ENCODE measurements at regions not wholly inside any gene's neighbourhood (a gene's known extent, or its start where the extent isn't known, plus 50 kb on each side); places are given as distances from the start of the nearest gene placed in this dataset.

DNA sequence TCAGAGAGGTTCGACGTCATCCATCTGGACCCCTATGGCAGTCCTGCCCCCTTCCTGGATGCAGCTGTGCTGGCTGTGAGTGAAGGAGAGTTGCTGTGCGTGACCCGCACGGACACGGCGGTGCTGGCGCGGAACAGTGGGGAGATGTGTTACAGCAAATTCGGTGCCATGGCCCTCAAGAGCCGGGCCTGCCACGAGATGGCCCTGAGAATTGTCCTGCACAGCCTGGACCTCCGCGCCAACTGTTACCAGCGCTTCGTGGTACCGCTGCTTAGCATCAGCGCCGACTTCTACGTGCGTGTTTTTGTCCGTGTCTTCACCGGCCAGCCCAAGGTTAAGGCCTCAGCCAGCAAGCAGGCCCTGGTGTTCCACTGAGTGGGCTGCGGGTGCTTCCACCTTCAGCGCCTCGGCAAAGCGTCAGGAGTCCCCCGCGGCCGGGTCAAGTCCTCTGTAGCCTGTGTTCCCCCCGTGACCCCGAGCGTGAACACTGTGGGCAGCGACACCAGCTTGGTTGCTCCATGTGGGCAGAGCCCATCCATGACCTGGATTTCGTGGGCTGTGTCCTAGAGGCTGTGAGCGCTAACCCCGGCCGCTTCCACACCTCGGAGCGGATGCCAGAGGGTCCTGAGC is 186.7 kb upstream of the SLITRK2 start:
- DNase-seq, result peak in 2 of 3 donors; percentile 20 to 30
- intact Hi-C loops (cut with DNase I), result no loop called here
- ATAC-seq, result no peak

GRCh38 chrX:145631461-145631951 is 186.1 kb upstream of the SLITRK2 start:
- Histone ChIP-seq H3K9me3 (ENCODE audit: control insufficient read depth, low read length) (no peaks in the 10 kb centered on the region), H3K27ac (ENCODE audit: low read length) (no peak overlapping the region), H3K4me3 (ENCODE audit: low read length) (no peak overlapping the region), H3K27me3 (ENCODE audit: control insufficient read depth, insufficient read depth) (no peaks in the 10 kb centered on the region), H3K4me1 (ENCODE audit: control insufficient read depth, insufficient read depth, low read length) (no peaks in the 10 kb centered on the region)
- DNase-seq (peak in 1 of 3 donors; percentile 44), ATAC-seq (no peak)
- intact Hi-C loops (cut with DNase I), result no loop called here
- whole genome bisulfite sequencing, result 95% methylated on average over 29 of the region's 29 CpGs

More for the DNA sequence above, 186.7 kb upstream of the SLITRK2 start:
- Histone ChIP-seq H3K4me1 (ENCODE audit: control insufficient read depth, insufficient read depth, low read length) (no peaks in the 10 kb centered on the region), H3K9me3 (ENCODE audit: control insufficient read depth, low read length) (no peaks in the 10 kb centered on the region), H3K4me3 (ENCODE audit: low read length) (no peak overlapping the region), H3K27ac (ENCODE audit: low read length) (no peak overlapping the region), H3K27me3 (ENCODE audit: control insufficient read depth, insufficient read depth) (no peaks in the 10 kb centered on the region)
- 94% methylated on average over 40 of the region's 40 CpGs for WGBS

DNA sequence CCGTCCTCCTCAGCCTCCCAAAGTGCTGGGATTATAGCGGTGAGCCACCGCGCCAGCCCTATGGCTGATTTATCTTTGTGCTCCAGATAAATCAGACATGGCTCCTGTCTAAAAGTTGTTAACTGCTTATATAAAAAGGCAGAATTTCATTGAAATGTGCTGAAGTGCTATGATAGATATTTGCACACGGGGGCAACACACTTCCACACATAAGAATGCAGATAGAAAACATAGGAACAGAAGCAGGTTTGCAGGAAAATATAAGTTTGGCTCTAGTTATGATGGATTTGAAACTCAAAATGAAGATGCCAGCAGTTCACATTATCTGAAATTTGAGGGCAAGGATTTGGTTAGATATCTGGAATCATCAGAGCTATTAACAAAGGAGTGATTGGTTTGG is 163.1 kb upstream of the SLITRK2 start:
- no peaks in the 10 kb centered on the region for H3K4me1 ChIP-seq (ENCODE audit: control insufficient read depth, insufficient read depth, low read length)
- no peak overlapping the region for H3K4me3 ChIP-seq (ENCODE audit: low read length)
- intact Hi-C loops (cut with DNase I), result no loop called here
- H3K9me3 ChIP-seq (ENCODE audit: control insufficient read depth, low read length), result no peaks in the 10 kb centered on the region
- WGBS, result 70% methylated on average over 5 of the region's 5 CpGs
- DNase-seq, result no peak
- no peak overlapping the region for H3K27ac ChIP-seq (ENCODE audit: low read length)
- H3K27me3 ChIP-seq (ENCODE audit: control insufficient read depth, insufficient read depth), result no peaks in the 10 kb centered on the region
- ATAC-seq, result no peak

DNA sequence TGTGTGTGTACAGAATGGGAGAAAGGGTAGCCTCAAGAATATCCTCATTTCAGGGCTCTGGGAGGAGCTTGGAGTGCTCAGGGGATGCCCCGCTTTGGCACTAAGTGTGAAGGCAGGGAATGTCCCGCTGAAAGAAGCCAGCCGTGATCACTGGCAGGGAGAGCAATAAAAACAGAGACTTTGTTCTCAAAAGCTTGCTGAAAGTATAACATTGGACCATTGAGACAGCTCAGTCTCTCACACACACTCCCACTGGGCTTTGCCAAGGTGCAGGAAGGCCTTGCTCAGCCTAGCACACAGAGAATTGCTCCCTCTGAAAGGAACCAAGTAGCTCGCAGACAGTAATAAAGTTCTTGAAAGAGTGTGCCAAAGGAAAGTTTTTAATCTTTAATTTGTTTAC is 143.8 kb upstream of the SLITRK2 start:
- intact Hi-C loops (cut with DNase I), result no loop called here
- H3K4me3 ChIP-seq (ENCODE audit: low read length), result no peak overlapping the region
- no peaks in the 10 kb centered on the region for H3K27me3 ChIP-seq (ENCODE audit: control insufficient read depth, insufficient read depth)
- H3K27ac ChIP-seq (ENCODE audit: low read length), result no peak overlapping the region
- DNase-seq (no peak), ATAC-seq (no peak)
- 73% methylated on average over 4 of the region's 4 CpGs for WGBS
- no peaks in the 10 kb centered on the region for H3K4me1 ChIP-seq (ENCODE audit: control insufficient read depth, insufficient read depth, low read length)
- H3K9me3 ChIP-seq (ENCODE audit: control insufficient read depth, low read length), result no peaks in the 10 kb centered on the region

GRCh38 chrX:145677109-145677817 is 140.4 kb upstream of the SLITRK2 start:
- DNase-seq (no peak), ATAC-seq (no peak)
- intact Hi-C loops (cut with DNase I), result no loop called here
- Histone ChIP-seq H3K4me3 (ENCODE audit: low read length) (no peak overlapping the region), H3K27me3 (ENCODE audit: control insufficient read depth, insufficient read depth) (no peaks in the 10 kb centered on the region), H3K4me1 (ENCODE audit: control insufficient read depth, insufficient read depth, low read length) (no peaks in the 10 kb centered on the region), H3K27ac (ENCODE audit: low read length) (no peak overlapping the region), H3K9me3 (ENCODE audit: control insufficient read depth, low read length) (no peaks in the 10 kb centered on the region)
- 86% methylated on average over 16 of the region's 16 CpGs for WGBS

GRCh38 chrX:145682518-145683298 is 134.9 kb upstream of the SLITRK2 start:
- ATAC-seq, result no peak
- H3K4me3 ChIP-seq (ENCODE audit: low read length), result no peak overlapping the region
- H3K4me1 ChIP-seq (ENCODE audit: control insufficient read depth, insufficient read depth, low read length), result no peaks in the 10 kb centered on the region
- intact Hi-C loops (cut with DNase I), result no loop called here
- DNase-seq, result no peak
- H3K9me3 ChIP-seq (ENCODE audit: control insufficient read depth, low read length), result no peaks in the 10 kb centered on the region
- H3K27ac ChIP-seq (ENCODE audit: low read length), result no peak overlapping the region
- H3K27me3 ChIP-seq (ENCODE audit: control insufficient read depth, insufficient read depth), result no peaks in the 10 kb centered on the region
- 79% methylated on average over 9 of the region's 9 CpGs for WGBS

DNA sequence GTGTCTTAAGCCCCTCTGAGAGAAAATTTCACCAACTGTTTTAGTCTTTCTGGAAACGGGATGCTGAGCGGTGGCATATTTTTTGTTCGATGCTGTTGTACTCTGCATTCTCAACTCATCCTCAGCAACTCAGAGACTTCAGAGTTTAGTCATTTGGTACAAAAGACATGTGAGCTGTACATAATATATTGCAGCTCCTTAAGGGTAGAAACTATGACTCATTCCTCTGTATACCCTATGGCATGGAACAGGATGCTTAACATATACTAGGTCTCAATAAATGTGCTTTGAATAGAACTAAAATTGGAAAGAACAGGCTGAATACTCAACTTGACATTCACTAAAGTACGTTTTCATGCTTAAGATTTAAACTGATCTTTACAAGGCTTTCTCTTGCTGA is 130.5 kb upstream of the SLITRK2 start:
- H3K27ac ChIP-seq (ENCODE audit: low read length), result no peak overlapping the region
- no peaks in the 10 kb centered on the region for H3K9me3 ChIP-seq (ENCODE audit: control insufficient read depth, low read length)
- no peak for ATAC-seq
- DNase-seq, result no peak
- no peak overlapping the region for H3K4me3 ChIP-seq (ENCODE audit: low read length)
- intact Hi-C loops (cut with DNase I), result no loop called here
- no peaks in the 10 kb centered on the region for H3K4me1 ChIP-seq (ENCODE audit: control insufficient read depth, insufficient read depth, low read length)
- H3K27me3 ChIP-seq (ENCODE audit: control insufficient read depth, insufficient read depth), result no peaks in the 10 kb centered on the region
- WGBS, result 87% methylated on average over 4 of the region's 4 CpGs

DNA sequence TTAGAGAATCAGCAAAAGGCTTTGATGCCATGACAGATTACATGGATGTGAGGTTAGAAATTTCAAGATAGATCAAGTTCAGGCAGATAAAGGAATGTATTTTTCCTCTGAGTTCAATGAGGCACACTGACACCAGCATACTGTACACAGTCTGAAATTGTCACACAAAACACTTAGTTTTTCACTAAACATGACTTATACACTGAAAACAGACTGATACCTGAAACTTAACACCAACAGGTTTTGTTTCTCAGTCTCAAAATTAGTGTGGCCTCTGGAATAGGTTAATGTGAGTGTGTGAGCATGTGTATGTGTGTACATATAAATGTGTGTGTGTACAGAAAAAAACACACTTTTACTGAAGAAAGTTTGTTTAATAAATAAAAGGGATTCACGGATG is 129.9 kb upstream of the SLITRK2 start:
- ATAC-seq, result no peak
- no peak overlapping the region for H3K4me3 ChIP-seq (ENCODE audit: low read length)
- H3K27me3 ChIP-seq (ENCODE audit: control insufficient read depth, insufficient read depth), result no peaks in the 10 kb centered on the region
- no peaks in the 10 kb centered on the region for H3K9me3 ChIP-seq (ENCODE audit: control insufficient read depth, low read length)
- intact Hi-C loops (cut with DNase I), result no loop called here
- DNase-seq, result no peak
- WGBS, result 77% methylated on average over 1 of the region's 1 CpG
- no peak overlapping the region for H3K27ac ChIP-seq (ENCODE audit: low read length)
- no peaks in the 10 kb centered on the region for H3K4me1 ChIP-seq (ENCODE audit: control insufficient read depth, insufficient read depth, low read length)

DNA sequence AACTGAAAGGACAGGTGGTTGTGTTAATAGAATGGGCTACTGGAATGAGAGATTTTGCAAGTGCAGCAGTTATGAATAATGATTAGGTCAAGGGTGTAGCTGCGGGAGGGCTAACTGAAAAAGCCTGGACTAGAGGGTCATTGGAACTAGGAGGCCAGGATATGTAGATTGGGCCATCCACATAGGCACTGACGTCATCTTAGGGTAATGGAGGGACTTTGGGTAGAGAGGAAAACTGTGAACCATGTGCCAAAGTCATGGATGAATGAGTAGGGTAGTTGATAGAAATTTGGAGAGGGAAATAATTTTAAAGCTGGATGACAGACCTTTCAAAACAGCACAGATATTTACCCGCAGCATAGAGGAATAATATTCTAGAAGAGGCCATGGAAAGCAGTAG is 123.6 kb upstream of the SLITRK2 start:
- H3K9me3 ChIP-seq (ENCODE audit: control insufficient read depth, low read length), result no peaks in the 10 kb centered on the region
- ATAC-seq, result no peak
- H3K27ac ChIP-seq (ENCODE audit: low read length), result no peak overlapping the region
- H3K4me1 ChIP-seq (ENCODE audit: control insufficient read depth, insufficient read depth, low read length), result no peaks in the 10 kb centered on the region
- no peaks in the 10 kb centered on the region for H3K27me3 ChIP-seq (ENCODE audit: control insufficient read depth, insufficient read depth)
- intact Hi-C loops (cut with DNase I), result no loop called here
- DNase-seq, result no peak
- no peak overlapping the region for H3K4me3 ChIP-seq (ENCODE audit: low read length)
- WGBS, result 66% methylated on average over 3 of the region's 3 CpGs

- no peaks in the 10 kb centered on the region for H3K27me3 ChIP-seq (ENCODE audit: control insufficient read depth, insufficient read depth)
- ATAC-seq (no peak), DNase-seq (no peak)
- intact Hi-C loops (cut with DNase I), result no loop called here
- WGBS, result 61% methylated on average over 5 of the region's 5 CpGs
- H3K27ac ChIP-seq (ENCODE audit: low read length), result no peak overlapping the region
- H3K9me3 ChIP-seq (ENCODE audit: control insufficient read depth, low read length), result no peaks in the 10 kb centered on the region
- H3K4me1 ChIP-seq (ENCODE audit: control insufficient read depth, insufficient read depth, low read length), result no peaks in the 10 kb centered on the region
- no peak overlapping the region for H3K4me3 ChIP-seq (ENCODE audit: low read length)
Measured at GRCh38 chrX:145715641-145716138, 101.9 kb upstream of the SLITRK2 start.

DNA sequence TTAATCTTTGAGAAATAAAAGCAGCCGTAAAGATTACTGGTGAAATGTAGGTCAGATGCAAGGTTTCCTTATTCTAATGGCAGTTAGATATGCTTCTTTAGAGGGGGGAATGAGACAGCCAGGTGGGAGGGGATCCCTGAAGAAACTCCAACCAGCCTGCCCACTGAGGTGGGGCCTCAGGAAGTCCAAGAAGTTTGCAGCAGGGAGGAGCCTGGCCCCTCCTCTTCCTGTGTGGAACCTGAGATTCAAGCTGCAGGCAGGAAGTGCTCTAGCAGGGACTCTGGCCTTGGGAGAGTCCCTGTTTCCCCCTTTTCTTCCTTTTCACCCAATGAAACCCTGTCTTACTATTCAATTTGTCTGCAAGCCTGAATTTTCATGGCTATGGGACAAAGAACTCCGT is 101.4 kb upstream of the SLITRK2 start:
- no peaks in the 10 kb centered on the region for H3K4me1 ChIP-seq (ENCODE audit: control insufficient read depth, insufficient read depth, low read length)
- no peak for DNase-seq
- no peak for ATAC-seq
- H3K27me3 ChIP-seq (ENCODE audit: control insufficient read depth, insufficient read depth), result no peaks in the 10 kb centered on the region
- intact Hi-C loops (cut with DNase I), result no loop called here
- no peak overlapping the region for H3K4me3 ChIP-seq (ENCODE audit: low read length)
- no peak overlapping the region for H3K27ac ChIP-seq (ENCODE audit: low read length)
- 83% methylated on average over 2 of the region's 2 CpGs for WGBS
- H3K9me3 ChIP-seq (ENCODE audit: control insufficient read depth, low read length), result no peaks in the 10 kb centered on the region

All from right cardiac atrium (tissue), 5 donors.